ENCODE measurements at regions not wholly inside any gene's neighbourhood (a gene's known extent, or its start where the extent isn't known, plus 50 kb on each side); places are given as distances from the start of the nearest gene placed in this dataset.

DNA sequence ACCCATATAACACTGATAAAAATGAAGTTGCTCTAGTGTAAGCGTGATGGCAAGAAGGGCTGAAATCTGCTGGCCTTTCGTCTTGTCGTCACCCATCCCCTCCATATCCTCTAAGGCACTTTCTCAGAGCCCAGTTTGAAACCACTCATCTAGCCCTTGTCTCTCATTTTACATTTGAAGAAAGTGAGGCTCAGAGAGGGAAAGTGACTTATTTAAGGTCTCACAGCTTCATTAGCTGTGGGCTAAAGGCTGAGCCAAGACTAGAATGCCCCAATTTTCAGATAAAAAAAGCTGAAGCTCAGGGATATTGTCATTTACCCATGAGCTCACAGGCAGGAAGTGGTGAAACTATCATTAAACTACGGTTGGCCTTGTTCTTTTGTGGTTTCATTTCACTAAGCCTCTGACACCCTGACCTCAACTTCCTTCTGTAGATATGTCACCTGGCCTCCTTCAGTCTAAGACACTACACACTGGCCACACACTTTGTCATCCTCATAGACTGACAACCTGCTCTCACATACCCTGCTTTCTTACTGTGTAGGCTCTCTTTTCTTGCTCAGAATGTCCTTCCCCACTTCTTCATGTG lies 176.7 kb upstream of the DMAC1 start:
- POLR2A ChIA-PET = no interaction called here
- Histone ChIP-seq H3K36me3 (ENCODE audit: control insufficient read depth in 2 of 2, extremely low read depth in 1 of 2, insufficient read depth in 2 of 2, low read length in 2 of 2) (no peaks in the 10 kb centered on the region), H3K4me1 (ENCODE audit: control insufficient read depth, extremely low read depth, insufficient read depth, low read length) (no peaks in the 10 kb centered on the region), H3K79me2 (ENCODE audit: control insufficient read depth, insufficient read depth, low read length) (no peaks in the 10 kb centered on the region), H3K27ac (ENCODE audit: insufficient read depth, low read depth, low read length) (no peak overlapping the region), H3K9me1 (replicated peaks; ENCODE audit: control insufficient read depth, extremely low read depth, insufficient read depth, low read length) (no peaks in the 10 kb centered on the region), H2AFZ (ENCODE audit: low read depth, low read length) (no peak overlapping the region), H3K4me3 (replicated peaks in 1 of 3; ENCODE audit: insufficient read depth in 1 of 3, low read depth in 1 of 3, low read length in 3 of 3) (no peak overlapping the region), H3K27me3 (ENCODE audit: control insufficient read depth in 2 of 2, insufficient read depth in 2 of 2, low read length in 2 of 2) (no peaks in the 10 kb centered on the region), H3K9ac (replicated peaks; ENCODE audit: extremely low read depth, insufficient read depth, low read length) (no peak overlapping the region), H3K9me3 (replicated peaks; ENCODE audit: control insufficient read depth, insufficient read depth, low read length) (no peaks in the 10 kb centered on the region), H3K4me2 (ENCODE audit: insufficient read depth, low read length) (no peak overlapping the region), H4K20me1 (replicated peaks; ENCODE audit: control insufficient read depth, extremely low read depth, insufficient read depth, low read length) (no peaks in the 10 kb centered on the region)
- DNase-seq (ENCODE audit: low read depth, low spot score) = no peak
- dilution Hi-C loops (cut with MboI; ENCODE audit: extremely low pct_ligation_motif_present, low sequenced_read_pairs) (no loop called here), intact Hi-C loops (cut with micrococcal nuclease) (no loop called here)
- BruUV-seq (replicated peaks) = no TSS peak
- no peak for TF ChIP-seq EZH2 (IDR thresholded peaks at IDR 0.05; ENCODE audit: borderline replicate concordance, low read depth, low read length, severe bottlenecking)
- no peak for TF ChIP-seq GATA2 (IDR thresholded peaks at IDR 0.05; ENCODE audit: insufficient read depth, insufficient read length, low read depth, low read length)
- no peak for TF ChIP-seq MYC (IDR thresholded peaks at IDR 0.05; ENCODE audit: low read depth, low read length)
- no peak for TF ChIP-seq JUN (IDR thresholded peaks at IDR 0.05; ENCODE audit: borderline replicate concordance, insufficient read depth, insufficient read length, low read depth)
- TF ChIP-seq POLR2AphosphoS5 (IDR thresholded peaks at IDR 0.05; ENCODE audit: insufficient read depth, low read depth, low read length) = no peak
- TF ChIP-seq FOS (IDR thresholded peaks at IDR 0.05; ENCODE audit: borderline replicate concordance, insufficient read depth, low read length) = no peak
- TF ChIP-seq, protein P1, sequence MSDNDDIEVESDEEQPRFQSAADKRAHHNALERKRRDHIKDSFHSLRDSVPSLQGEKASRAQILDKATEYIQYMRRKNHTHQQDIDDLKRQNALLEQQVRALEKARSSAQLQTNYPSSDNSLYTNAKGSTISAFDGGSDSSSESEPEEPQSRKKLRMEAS (IDR thresholded peaks at IDR 0.05; ENCODE audit: insufficient read depth, insufficient read length) = no peak
- no peak for TF ChIP-seq POLR2A (IDR thresholded peaks at IDR 0.05; ENCODE audit: low read depth, low read length)
- TF ChIP-seq, protein P2, sequence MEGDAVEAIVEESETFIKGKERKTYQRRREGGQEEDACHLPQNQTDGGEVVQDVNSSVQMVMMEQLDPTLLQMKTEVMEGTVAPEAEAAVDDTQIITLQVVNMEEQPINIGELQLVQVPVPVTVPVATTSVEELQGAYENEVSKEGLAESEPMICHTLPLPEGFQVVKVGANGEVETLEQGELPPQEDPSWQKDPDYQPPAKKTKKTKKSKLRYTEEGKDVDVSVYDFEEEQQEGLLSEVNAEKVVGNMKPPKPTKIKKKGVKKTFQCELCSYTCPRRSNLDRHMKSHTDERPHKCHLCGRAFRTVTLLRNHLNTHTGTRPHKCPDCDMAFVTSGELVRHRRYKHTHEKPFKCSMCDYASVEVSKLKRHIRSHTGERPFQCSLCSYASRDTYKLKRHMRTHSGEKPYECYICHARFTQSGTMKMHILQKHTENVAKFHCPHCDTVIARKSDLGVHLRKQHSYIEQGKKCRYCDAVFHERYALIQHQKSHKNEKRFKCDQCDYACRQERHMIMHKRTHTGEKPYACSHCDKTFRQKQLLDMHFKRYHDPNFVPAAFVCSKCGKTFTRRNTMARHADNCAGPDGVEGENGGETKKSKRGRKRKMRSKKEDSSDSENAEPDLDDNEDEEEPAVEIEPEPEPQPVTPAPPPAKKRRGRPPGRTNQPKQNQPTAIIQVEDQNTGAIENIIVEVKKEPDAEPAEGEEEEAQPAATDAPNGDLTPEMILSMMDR (IDR thresholded peaks at IDR 0.05; ENCODE audit: extremely low read depth in 1 of 2, insufficient read depth in 1 of 2, low read depth in 1 of 2, low read length in 2 of 2) = no peak
- CTCF ChIA-PET = no interaction called here
- FAIRE-seq = no peak

Measured in endothelial cell of umbilical vein (primary cell).